Activated CD8-positive, alpha-beta memory T cell treated with anti-CD3 and anti-CD28 coated beads, Interleukin-2, amount 10 ng/mL, durations not matched to agents 7 days and 5 days (primary cell): ENCODE measurements at regions not wholly inside any gene's neighbourhood (a gene's known extent, or its start where the extent isn't known, plus 50 kb on each side); places are given as distances from the start of the nearest gene placed in this dataset.
"Not testable (repeated sequence)": the region's sequence is repeated elsewhere in the genome, so short reads cannot be mapped to it uniquely, and the experiment has no call there.

Source experiments
- ATAC-seq: fragments of 150-1000 bp; cut with Tn5 transposase; one replicate; pipeline ENCODE4 v1.10.0; 2021; ENCODE audit warnings: moderate library complexity
- CTCF ChIA-PET: fragments of 350-600 bp; sonication (Branson Sonifier 250); formaldehyde crosslinking; loops from one replicate; lab custom pipeline; 2021; ENCODE audit warnings: antibody characterized with exemption; lab: Charles Lee
- DNase-seq: peaks from one replicate; pipeline ENCODE4 v3.0.0-alpha.2; 2020
- H3K27ac Mint-ChIP-seq: one replicate; pipeline ENCODE4 v1.8.0; 2021; ENCODE audit warnings: mild to moderate bottlenecking, mixed read lengths
- H3K27me3 Mint-ChIP-seq: one replicate; pipeline ENCODE4 v1.8.0; 2021; ENCODE audit warnings: mixed read lengths
- H3K36me3 Mint-ChIP-seq: one replicate; pipeline ENCODE4 v1.8.0; 2021; ENCODE audit warnings: mild to moderate bottlenecking, mixed read lengths
- H3K4me1 Mint-ChIP-seq: one replicate; pipeline ENCODE4 v1.8.0; 2021; ENCODE audit warnings: mixed read lengths
- H3K4me3 Mint-ChIP-seq: one replicate; pipeline ENCODE4 v1.8.0; 2021; ENCODE audit warnings: mild to moderate bottlenecking, moderate library complexity, mixed read lengths
- H3K9me3 Mint-ChIP-seq: one replicate; pipeline ENCODE4 v1.8.0; 2022; ENCODE audit warnings: low read depth, mixed read lengths

DNA sequence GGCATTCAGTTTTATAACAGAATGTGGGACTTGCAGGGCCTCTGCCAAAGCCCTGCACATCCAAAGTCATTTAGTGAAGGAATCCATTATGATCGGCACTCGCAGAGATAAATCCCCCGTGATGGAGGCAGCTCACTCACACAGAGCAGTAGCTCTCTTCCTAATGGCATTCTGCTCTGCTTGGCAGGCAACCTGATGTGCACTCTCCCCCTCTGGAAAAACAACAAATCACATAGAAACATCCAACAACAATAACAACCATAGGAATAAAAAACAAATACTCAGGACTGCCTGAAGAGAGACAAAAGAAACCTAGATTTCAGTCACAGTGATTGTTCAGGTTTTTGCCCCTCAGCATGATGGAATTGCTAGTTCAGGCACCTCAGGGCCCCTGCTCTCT, 59.7 kb downstream of the NAA11 start:
- H3K27ac Mint-ChIP-seq: no peak overlapping the region
- no peaks in the 10 kb centered on the region for H3K4me1 Mint-ChIP-seq
- H3K36me3 Mint-ChIP-seq: no peaks in the 10 kb centered on the region
- no peaks in the 10 kb centered on the region for H3K9me3 Mint-ChIP-seq
- H3K27me3 Mint-ChIP-seq: no peaks in the 10 kb centered on the region
- DNase-seq (no peak), ATAC-seq (no peak)
- CTCF ChIA-PET: no interaction called here
- no peak overlapping the region for H3K4me3 Mint-ChIP-seq

- Mint-ChIP-seq H3K27ac (no peak overlapping the region), H3K4me3 (no peak overlapping the region), H3K27me3 (no peaks in the 10 kb centered on the region), H3K36me3 (no peaks in the 10 kb centered on the region), H3K9me3 (no peaks in the 10 kb centered on the region), H3K4me1 (no peaks in the 10 kb centered on the region)
- CTCF ChIA-PET: no interaction called here
- no peak for ATAC-seq
- DNase-seq: no peak
These were observed 66.6 kb downstream of the NAA11 start for GRCh38 chr4:79259242-79259641.

- Mint-ChIP-seq H3K4me3 (no peak overlapping the region), H3K4me1 (no peaks in the 10 kb centered on the region), H3K9me3 (no peaks in the 10 kb centered on the region), H3K27ac (no peak overlapping the region), H3K36me3 (no peaks in the 10 kb centered on the region), H3K27me3 (no peaks in the 10 kb centered on the region)
- ATAC-seq: no peak
- CTCF ChIA-PET: no interaction called here
- DNase-seq: no peak
These were observed 67.2 kb downstream of the NAA11 start for GRCh38 chr4:79258614-79259176.

- ATAC-seq (no peak), DNase-seq (no peak)
- Mint-ChIP-seq H3K4me1 (no peaks in the 10 kb centered on the region), H3K27me3 (no peaks in the 10 kb centered on the region), H3K4me3 (no peak overlapping the region), H3K9me3 (no peaks in the 10 kb centered on the region), H3K36me3 (no peaks in the 10 kb centered on the region), H3K27ac (no peak overlapping the region)
- CTCF ChIA-PET: no interaction called here
These were observed 67.8 kb downstream of the NAA11 start for GRCh38 chr4:79257953-79258613.

DNA sequence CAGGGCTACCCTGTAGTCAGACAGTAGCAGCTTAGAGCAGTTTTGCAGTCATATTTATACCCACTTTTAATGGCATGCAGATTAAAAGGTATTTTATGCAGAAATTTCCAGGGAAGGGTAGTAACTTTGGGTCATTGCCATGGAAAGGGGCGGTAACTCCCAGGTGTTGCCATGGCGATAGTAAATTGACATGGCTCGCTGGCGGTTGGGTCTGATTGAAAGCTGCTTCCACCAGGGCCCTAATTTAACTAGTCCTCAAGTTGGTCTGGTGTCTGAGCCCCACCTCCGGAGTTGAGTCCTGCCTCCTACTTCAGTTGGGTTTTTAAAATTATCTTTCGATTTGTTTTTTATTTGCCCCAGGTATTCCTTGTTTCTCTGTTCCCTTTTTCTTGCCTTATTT, 70.1 kb downstream of the NAA11 start:
- Mint-ChIP-seq H3K4me1 (no peaks in the 10 kb centered on the region), H3K9me3 (no peaks in the 10 kb centered on the region), H3K27me3 (no peaks in the 10 kb centered on the region), H3K27ac (no peak overlapping the region), H3K4me3 (no peak overlapping the region), H3K36me3 (no peaks in the 10 kb centered on the region)
- no peak for DNase-seq
- CTCF ChIA-PET: no interaction called here
- no peak for ATAC-seq

DNA sequence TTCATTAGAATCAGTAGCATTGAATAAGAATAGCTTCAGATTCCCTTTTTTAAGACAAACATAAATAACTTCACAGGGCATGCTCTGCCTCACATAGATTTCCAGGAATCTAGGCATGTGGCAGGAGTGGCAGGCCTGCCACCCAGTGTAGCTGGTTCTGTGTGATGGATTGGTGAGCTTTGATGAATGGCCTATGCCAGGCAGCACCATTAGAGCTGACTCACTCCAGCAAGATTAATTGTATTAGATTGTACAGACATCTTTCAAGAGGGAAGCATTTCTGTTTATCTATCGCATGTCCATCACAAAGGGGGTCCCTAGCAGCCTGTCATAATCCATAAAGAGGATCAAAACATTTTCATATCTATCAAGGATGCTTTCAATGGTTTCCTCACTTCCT, 71.9 kb downstream of the NAA11 start:
- CTCF ChIA-PET: no interaction called here

GRCh38 chr4:79253168-79253567, 72.7 kb downstream of the NAA11 start:
- H3K27me3 Mint-ChIP-seq: no peaks in the 10 kb centered on the region
- no peak overlapping the region for H3K4me3 Mint-ChIP-seq
- H3K9me3 Mint-ChIP-seq: no peaks in the 10 kb centered on the region
- H3K4me1 Mint-ChIP-seq: peaks cover 4% of the 10 kb centered on the region
- DNase-seq: no peak
- ATAC-seq: no peak
- CTCF ChIA-PET: no interaction called here
- H3K27ac Mint-ChIP-seq: no peak overlapping the region
- H3K36me3 Mint-ChIP-seq: no peaks in the 10 kb centered on the region

More for the DNA sequence above, 71.9 kb downstream of the NAA11 start:
- ATAC-seq (no peak), DNase-seq (no peak)
- no peaks in the 10 kb centered on the region for H3K9me3 Mint-ChIP-seq
- H3K4me1 Mint-ChIP-seq: peaks cover 4% of the 10 kb centered on the region
- no peaks in the 10 kb centered on the region for H3K36me3 Mint-ChIP-seq
- no peak overlapping the region for H3K4me3 Mint-ChIP-seq
- H3K27ac Mint-ChIP-seq: no peak overlapping the region
- no peaks in the 10 kb centered on the region for H3K27me3 Mint-ChIP-seq

GRCh38 chr4:79250887-79251286, 75.0 kb downstream of the NAA11 start:
- H3K36me3 Mint-ChIP-seq: no peaks in the 10 kb centered on the region
- CTCF ChIA-PET: no interaction called here
- H3K27ac Mint-ChIP-seq: no peak overlapping the region
- DNase-seq: no peak
- no peak for ATAC-seq
- no peaks in the 10 kb centered on the region for H3K9me3 Mint-ChIP-seq
- no peaks in the 10 kb centered on the region for H3K27me3 Mint-ChIP-seq
- H3K4me3 Mint-ChIP-seq: no peak overlapping the region
- H3K4me1 Mint-ChIP-seq: peaks cover 4% of the 10 kb centered on the region

GRCh38 chr4:79249881-79250503, 75.9 kb downstream of the NAA11 start:
- CTCF ChIA-PET: no interaction called here
- ATAC-seq (no peak), DNase-seq (no peak)
- Mint-ChIP-seq H3K4me1 (peaks cover 4% of the 10 kb centered on the region), H3K27ac (no peak overlapping the region), H3K27me3 (no peaks in the 10 kb centered on the region), H3K9me3 (no peaks in the 10 kb centered on the region), H3K4me3 (no peak overlapping the region), H3K36me3 (no peaks in the 10 kb centered on the region)

- DNase-seq: no peak
- no peak for ATAC-seq
- CTCF ChIA-PET: no interaction called here
- H3K27me3 Mint-ChIP-seq: no peaks in the 10 kb centered on the region
- no peak overlapping the region for H3K4me3 Mint-ChIP-seq
- no peaks in the 10 kb centered on the region for H3K9me3 Mint-ChIP-seq
- peaks cover 4% of the 10 kb centered on the region for H3K4me1 Mint-ChIP-seq
- H3K36me3 Mint-ChIP-seq: no peaks in the 10 kb centered on the region
- no peak overlapping the region for H3K27ac Mint-ChIP-seq
These were observed 77.3 kb downstream of the NAA11 start for GRCh38 chr4:79248610-79249009.

- Mint-ChIP-seq H3K27ac (no peak overlapping the region), H3K4me3 (no peak overlapping the region), H3K27me3 (no peaks in the 10 kb centered on the region), H3K36me3 (no peaks in the 10 kb centered on the region), H3K9me3 (no peaks in the 10 kb centered on the region), H3K4me1 (peaks cover 4% of the 10 kb centered on the region)
- CTCF ChIA-PET: no interaction called here
- DNase-seq (no peak), ATAC-seq (no peak)
These were observed 78.0 kb downstream of the NAA11 start for GRCh38 chr4:79247695-79248394.

GRCh38 chr4:79245200-79245940, 80.5 kb downstream of the NAA11 start:
- H3K4me3 Mint-ChIP-seq, H3K9me3 Mint-ChIP-seq, H3K27me3 Mint-ChIP-seq, H3K4me1 Mint-ChIP-seq, H3K27ac Mint-ChIP-seq, H3K36me3 Mint-ChIP-seq, ATAC-seq, DNase-seq, CTCF ChIA-PET: not testable (repeated sequence)

DNA sequence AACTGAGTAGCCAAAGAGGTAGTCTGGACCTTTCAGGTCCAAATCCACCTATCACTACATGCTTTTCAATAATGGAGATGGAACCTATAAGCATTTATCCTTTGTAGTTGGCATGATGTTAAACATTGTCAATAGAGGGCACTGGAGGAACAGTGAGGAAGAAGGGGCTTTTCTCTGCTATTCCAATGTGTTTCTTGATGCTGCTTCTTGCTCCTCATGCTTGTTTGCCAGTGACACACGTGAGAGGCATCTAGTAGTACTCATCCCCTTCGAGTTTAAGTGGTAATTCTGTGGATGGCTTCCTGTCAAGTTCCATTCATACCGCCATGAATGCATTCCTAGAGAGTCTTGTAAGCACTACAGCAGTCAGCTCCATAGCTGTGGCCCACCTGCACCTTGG, 84.0 kb downstream of the NAA11 start:
- DNase-seq (no peak), ATAC-seq (no peak)
- H3K27me3 Mint-ChIP-seq: no peaks in the 10 kb centered on the region
- H3K4me1 Mint-ChIP-seq: no peaks in the 10 kb centered on the region
- no peaks in the 10 kb centered on the region for H3K36me3 Mint-ChIP-seq
- CTCF ChIA-PET: no interaction called here
- no peak overlapping the region for H3K27ac Mint-ChIP-seq
- no peaks in the 10 kb centered on the region for H3K9me3 Mint-ChIP-seq
- no peak overlapping the region for H3K4me3 Mint-ChIP-seq
